Activated CD4-positive, alpha-beta T cell treated with anti-CD3 and anti-CD28 coated beads, Interleukin-2, Interleukin-4, amounts not matched to agents 100 ng/mL and 50 ng/mL, durations not matched to agents 16 hours and 8 hours (primary cell): ENCODE measurements at regions not wholly inside any gene's neighbourhood (a gene's known extent, or its start where the extent isn't known, plus 50 kb on each side); places are given as distances from the start of the nearest gene placed in this dataset.

Experiments used
- DNase-seq: peaks from one replicate; pipeline ENCODE4 v3.0.0-alpha.2; 2020; ENCODE audit warnings: low spot score

- no peak for DNase-seq
Observed at GRCh38 chr5:5939759-5940370, 438.5 kb downstream of the MED10 start.

GRCh38 chr5:5933651-5934050, 444.7 kb downstream of the MED10 start:
- DNase-seq, result no peak

GRCh38 chr5:5932824-5933223, 445.5 kb downstream of the MED10 start:
- DNase-seq, result no peak

- no peak for DNase-seq
Observed at GRCh38 chr5:5930561-5930960, 447.8 kb downstream of the MED10 start.

GRCh38 chr5:5929291-5930020, 448.9 kb downstream of the MED10 start:
- no peak for DNase-seq

GRCh38 chr5:5925191-5925590, 453.2 kb downstream of the MED10 start:
- DNase-seq, result no peak

- no peak for DNase-seq
Observed at GRCh38 chr5:5919411-5919810, 458.9 kb downstream of the MED10 start.

GRCh38 chr5:5906778-5907177, 471.6 kb downstream of the MED10 start:
- DNase-seq, result no peak

GRCh38 chr5:5905186-5905585, 473.2 kb downstream of the MED10 start:
- DNase-seq, result no peak

GRCh38 chr5:5904113-5904512, 474.2 kb downstream of the MED10 start:
- DNase-seq, result no peak

GRCh38 chr5:5902678-5903646, 475.4 kb downstream of the MED10 start:
- no peak for DNase-seq

- DNase-seq, result no peak
Observed at GRCh38 chr5:5900350-5900749, 477.9 kb downstream of the ICE1 start.

GRCh38 chr5:5899716-5900115, 477.2 kb downstream of the ICE1 start:
- no peak for DNase-seq

- DNase-seq, result no peak
Observed at GRCh38 chr5:5888284-5888683, 465.8 kb downstream of the ICE1 start.

- DNase-seq, result no peak
Observed at GRCh38 chr5:5887833-5888232, 465.4 kb downstream of the ICE1 start.

GRCh38 chr5:5886812-5887486, 464.5 kb downstream of the ICE1 start:
- peak; percentile 59 for DNase-seq

- no peak for DNase-seq
Observed at GRCh38 chr5:5886353-5886752, 463.9 kb downstream of the ICE1 start.

GRCh38 chr5:5885782-5886181, 463.3 kb downstream of the ICE1 start:
- DNase-seq, result no peak

- no peak for DNase-seq
Observed at GRCh38 chr5:5884593-5884992, 462.1 kb downstream of the ICE1 start.

GRCh38 chr5:5883562-5883961, 461.1 kb downstream of the ICE1 start:
- no peak for DNase-seq

GRCh38 chr5:5883146-5883545, 460.7 kb downstream of the ICE1 start:
- DNase-seq, result no peak

- no peak for DNase-seq
Observed at GRCh38 chr5:5882706-5883105, 460.2 kb downstream of the ICE1 start.
